ENCODE measurements at regions not wholly inside any gene's neighbourhood (a gene's known extent, or its start where the extent isn't known, plus 50 kb on each side); places are given as distances from the start of the nearest gene placed in this dataset.

DNA sequence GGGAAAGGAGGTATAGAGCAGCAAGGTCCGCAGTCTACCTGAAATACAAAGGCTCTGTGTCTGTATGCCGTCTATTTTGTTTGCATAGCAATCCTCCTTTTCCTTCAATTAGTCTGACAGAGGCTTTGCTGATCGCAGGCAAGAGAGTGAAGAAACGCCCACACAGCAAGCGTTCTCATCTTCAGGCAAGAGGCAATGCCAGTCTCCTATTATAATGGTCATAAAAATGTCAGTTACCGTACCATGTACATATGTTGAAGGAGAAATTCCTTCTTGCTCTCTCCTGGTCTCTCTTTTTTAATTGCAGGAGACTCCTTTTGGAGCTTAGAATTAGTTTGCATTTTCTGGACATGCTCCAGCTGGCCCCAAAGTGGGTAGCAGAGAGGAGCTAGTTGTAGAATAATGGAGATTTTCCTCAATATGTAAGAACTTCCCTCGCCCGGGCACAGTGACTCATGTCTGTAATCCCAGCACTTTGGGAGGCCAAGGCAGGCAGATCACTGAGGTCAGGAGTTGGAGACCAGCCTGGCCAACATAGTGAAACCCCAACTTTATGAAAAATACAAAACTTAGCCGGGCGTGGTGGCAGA lies 139.5 kb downstream of the PFKFB3 start:
- no peak for DNase-seq

DNA sequence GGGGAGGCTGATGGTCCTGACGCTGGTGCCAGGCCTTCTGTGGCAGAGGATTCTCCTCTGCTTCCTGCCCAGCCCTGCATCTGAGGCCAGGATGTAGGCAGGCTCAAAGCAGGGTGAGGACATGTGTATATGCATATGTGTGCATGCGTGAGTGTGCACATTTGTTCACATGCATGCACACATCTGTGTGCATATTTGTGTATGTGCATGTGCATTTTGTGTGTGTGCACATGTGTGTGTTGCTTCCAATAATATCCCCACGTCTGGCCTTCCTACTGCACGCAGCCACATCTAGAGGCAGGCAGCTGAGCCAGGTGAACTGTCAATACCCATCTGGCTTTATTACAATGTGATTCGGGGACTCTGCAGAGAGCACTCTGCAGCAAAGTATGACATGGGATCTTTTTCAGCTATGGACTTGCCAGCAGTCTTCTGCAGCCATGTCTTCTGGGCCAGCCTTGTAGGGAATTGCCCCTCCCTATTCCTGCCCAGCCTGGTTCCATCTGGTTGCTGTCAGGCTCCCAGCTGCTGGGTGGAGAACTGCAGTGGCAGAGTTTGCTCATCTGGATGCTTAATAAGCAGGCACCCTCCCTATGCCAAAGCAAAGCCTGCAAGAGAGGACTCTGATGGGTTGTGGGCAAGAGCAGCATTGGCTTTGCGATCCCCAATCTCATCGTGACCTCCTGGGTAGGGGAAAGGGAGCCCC lies 140.7 kb downstream of the PFKFB3 start:
- DNase-seq = peak in 1 of 3 donors; percentile 23

DNA sequence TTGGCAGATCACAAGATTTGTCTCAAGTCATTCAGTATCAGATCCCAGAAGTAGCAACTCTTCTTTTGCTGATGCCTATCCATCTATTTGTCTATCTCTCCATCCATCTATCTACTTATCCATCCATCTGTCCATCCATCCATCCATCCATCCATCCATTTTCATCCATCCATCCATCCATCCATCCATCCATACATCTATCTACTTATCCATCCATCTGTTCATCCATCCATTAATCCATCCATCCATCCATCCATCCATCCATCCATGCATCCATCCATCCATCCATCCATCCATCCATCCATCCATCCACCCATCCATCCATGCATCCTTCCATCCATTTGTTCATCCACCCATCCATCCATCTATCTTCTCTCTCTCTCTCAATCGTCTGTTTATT lies 142.7 kb downstream of the PFKFB3 start:
- DNase-seq = no peak

DNA sequence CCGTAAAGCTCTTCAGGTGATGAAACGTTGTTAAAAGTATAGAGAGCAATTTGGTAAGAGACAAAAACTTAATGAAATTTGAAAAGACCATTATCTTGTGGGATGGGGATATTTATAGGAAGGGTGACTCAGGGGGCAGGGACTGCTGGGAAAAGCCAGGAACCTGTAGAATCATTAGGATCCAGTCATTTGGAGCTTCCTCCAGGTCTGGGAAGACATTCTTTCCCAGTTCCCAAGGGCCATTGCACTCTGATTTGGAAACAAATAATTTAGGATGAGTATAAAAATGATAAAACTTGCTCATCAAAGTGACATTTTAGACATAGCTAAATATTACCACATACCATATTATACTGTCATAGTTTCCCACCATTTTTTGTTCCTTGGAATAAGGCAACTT lies 143.9 kb downstream of the PFKFB3 start:
- DNase-seq = peak in 1 of 3 donors; percentile 18

DNA sequence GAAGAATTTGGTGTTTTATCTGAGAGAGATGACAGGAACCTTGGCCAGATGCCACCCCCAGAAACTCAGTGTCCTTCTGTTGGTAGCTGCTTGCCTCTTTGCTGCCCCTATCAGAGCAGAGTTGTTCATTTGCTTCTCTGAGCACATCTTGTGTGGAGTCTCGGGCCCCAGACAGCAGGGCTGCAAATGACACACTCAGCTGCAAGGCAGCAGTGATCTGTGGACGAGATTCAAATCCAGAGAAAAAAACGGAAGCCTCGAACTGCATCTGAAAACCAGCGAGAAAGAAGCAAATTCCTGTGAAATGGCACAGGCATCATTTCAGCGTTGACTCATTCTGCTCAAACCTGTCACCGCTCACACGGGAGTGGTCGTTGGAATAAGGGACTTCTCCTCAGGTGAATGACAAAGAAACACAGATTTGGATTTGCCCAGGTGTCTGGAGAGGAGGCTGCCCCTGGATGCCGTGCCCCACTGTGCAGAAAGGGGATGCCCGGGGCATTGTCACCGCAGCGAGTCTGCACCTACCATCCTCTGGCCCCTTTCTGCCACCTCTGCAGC lies 144.7 kb downstream of the PFKFB3 start:
- no peak for DNase-seq

DNA sequence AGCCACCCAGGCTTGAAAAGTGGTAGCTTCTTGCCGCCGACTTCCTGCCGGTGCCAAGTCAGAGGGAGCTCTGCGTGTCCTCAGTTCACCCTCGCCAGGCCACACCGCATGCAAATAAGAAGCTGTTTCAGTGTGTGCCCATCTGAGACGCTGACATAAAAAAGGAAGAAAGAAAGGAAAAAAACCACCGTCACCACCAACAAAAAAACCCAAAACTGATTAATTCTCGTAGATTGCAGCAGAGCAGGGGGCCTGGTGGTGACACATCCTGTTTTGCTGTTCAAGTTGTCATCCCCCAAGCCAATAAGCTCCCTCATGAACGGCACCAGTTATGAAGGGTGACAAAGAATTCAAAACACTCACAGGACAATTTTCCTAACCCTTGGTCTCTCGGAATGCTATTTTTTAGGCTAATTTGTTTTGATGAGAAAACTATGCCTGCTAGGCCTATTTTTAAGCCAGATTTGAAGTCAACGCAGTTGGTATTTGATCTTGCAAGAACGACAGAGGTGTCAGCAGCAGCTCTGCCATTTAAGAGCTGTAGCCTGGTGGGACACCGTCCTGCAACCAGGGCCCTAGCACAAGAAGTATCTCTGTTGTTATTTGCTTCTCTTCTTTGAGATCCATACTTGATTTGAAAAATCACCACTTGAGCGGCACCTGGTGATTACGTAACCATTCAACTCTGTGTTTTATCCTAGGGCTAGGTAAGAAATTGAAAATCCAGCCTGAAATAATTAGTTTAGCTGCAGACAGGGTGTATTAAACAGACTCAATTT lies 145.6 kb downstream of the PFKFB3 start:
- no peak for DNase-seq

DNA sequence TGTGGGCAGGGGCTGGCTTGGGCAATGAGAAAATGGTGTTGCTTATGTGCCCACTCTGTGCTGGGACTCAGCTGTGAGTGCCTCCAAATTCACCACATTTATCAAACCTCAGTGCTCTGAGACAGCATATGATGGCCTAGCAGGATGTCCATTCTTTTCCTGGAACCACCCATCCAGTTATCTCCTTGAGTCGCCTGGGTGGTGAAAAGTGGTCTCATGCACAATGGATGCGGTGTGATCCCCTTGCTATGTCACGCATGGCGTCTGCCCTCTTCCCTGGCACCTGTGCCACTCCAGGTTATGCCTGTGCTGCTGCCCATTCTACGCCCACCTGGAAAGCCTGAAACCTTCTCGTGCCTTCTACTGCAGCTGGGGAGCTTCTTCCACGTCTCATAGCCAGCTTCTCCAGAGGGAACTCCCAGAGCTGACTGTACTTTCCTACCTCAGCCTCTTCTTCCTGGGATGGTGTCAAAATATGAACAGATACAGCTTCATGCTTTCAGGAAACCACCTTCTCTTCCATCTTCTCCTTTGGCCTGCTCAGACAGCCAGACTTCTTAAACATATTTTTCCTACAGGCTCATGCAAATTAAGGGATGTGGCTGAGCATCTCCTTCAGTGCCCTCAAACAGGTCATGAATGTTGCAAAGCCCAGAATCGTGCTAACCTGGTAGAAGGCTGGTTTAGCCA lies 147.3 kb downstream of the PFKFB3 start:
- no peak for DNase-seq

DNA sequence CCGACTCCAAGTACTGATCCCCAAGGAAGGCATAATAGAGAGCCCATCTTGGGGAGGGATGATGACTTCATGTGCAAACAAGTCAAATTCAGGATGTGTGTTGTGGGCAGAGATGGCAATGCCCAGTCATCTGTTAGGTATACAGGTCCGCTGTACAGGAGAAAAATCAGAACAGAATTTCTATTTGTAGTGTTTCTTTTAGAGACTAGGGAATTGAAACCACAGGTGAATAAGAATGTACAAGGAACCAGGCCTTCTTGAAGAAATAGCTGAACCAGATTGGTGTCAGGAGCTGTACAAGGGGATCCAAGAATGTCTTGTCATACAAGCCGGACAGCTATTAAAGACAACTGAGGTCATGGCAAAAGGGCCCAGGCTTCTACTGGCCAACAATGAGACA lies 147.9 kb downstream of the PFKFB3 start:
- no peak for DNase-seq

DNA sequence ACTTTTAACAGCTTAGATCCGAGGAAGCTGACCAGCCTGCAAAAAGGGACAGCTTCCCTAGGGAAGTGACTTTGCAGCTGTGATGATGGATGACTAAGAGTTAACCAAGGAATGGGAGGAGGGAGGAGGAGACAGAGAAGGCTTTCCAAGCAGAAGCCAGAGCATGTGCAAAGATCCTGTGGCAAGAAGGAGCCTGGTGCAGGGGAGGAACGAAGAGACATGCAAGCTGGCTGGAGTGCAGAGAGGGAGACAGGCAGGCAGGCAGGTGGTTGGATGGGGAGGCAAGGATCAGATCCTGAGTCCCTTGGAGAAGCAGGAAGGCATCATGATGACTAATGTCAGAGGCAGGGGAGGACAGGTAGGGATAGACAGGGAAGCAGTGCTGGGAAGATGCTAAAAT lies 148.8 kb downstream of the PFKFB3 start:
- DNase-seq = no peak

DNA sequence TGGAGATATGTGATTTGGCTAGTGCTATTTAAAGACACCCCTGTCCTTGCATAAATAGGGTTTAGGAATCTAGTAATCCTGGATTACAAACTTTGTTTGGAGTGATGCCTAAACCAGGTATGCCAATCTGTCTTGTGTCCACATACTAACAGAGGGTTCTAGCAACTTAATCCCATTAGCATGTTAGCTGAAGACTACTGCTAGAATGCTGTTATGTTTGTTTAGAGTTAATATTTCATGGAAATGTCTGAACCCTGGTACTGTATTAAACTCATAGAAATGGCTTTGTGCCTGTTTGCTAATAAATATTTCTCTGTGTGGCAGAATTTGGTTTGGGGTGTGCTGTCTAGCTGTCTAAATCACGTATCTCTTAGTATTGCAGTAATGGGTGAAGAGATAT lies 150.8 kb downstream of the PFKFB3 start:
- DNase-seq = no peak

DNA sequence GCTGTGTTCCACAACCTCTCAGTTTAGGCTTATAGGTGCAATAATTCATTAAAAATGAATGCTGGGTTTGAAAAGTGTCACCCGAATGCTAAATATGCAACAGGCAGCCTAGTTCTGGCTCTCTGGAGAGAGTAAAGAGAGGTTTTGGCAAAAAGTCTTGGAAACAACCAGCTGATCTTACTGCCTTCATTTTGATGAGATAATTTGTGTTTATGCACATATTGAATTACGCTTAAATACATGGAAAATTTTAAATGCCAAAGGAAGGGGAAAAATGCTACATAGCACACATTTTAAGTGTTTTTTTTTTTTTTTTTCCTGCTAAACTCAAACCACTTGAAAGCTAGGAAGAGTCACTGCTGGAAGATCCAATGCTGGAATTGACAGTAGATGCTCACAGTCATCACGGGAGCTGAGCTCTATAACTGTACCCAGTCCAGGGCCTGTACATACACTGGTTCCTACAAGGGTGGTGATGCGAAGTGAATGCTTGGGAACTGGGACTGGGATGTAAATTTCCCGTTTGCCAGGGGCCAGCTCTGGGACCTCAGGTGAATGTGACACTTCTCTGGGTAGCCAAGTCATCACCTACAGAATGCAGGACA lies 151.5 kb downstream of the PFKFB3 start:
- DNase-seq = no peak

DNA sequence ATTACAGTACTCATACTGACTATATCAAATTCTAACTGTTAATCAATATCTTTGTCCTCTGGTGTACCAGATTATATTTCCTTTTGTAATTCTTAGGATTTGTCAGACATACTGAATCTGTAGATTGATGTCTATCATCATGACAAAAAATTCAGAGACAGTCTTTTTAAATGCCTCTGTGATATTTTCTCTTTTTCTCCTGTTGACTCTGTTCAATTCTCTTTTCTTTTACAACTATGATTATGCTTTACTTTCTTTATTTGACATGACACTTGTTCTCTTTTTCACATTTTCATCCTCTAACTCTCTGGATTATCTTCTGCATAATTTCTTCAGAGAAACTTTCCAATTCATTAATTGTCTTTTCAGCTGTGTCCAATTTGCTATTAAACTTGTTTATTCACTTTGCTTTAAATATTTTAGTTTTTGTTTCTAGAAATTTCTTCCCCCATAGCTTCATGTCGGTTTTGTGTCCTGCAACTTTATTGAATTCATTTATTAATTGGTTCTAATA lies 153.6 kb downstream of the PFKFB3 start:
- no peak for DNase-seq

DNA sequence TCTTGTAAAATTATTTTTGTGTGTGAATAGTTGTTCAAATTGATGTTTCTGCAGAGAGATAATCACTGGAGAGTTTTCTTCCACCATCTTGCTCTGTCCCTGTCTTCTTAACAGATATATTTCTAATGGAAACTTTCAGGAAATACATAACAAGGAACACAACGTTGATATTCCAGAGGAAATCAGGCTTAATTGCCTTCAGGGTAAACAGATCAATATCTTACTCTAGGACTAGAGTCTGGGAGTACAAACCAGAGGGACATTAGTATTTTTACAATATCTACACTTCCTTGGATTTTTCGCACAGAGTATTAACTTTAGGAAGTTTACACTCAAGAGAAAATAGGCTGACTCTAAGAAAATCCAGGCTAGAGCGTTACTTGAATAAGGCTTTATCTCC lies 159.1 kb downstream of the PFKFB3 start:
- DNase-seq = no peak

DNA sequence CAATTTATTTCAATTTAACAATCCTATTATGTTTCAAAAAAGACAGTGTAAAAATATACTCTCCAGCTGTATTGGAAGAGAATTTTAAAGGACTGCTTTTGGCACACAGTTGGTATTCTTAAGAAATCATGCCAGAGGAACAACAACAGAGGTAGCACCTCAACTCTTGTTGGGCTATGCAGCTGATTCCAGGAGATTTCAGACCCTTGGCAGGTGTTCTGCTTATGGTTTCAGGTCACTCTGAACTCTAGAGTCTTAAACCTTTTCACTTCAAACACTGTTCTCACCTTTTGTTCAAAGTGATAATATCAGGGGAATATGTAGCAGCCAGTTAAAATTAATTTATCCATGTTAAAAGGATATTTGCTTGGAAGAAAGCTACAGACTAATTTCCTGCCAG lies 160.1 kb downstream of the PFKFB3 start:
- no peak for DNase-seq

DNA sequence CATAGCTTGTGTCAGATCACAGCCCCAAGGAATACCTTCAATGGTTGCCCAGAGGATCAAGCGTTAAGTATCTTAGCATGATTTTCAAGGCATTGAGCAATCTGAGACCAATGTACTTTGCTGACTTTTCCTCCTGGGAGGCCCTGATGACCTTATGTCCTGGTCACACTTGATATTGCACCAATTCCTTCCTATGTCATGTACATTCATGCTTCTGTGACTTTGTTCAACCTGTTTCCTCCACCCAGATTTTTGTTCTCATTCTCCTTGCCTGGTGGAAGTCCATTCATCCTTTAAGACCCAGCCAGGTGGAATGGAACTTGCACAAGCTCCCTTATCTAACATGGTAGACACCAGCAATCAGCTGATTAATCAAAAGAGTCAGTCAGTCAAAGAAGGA lies 160.8 kb downstream of the PFKFB3 start:
- DNase-seq = no peak

DNA sequence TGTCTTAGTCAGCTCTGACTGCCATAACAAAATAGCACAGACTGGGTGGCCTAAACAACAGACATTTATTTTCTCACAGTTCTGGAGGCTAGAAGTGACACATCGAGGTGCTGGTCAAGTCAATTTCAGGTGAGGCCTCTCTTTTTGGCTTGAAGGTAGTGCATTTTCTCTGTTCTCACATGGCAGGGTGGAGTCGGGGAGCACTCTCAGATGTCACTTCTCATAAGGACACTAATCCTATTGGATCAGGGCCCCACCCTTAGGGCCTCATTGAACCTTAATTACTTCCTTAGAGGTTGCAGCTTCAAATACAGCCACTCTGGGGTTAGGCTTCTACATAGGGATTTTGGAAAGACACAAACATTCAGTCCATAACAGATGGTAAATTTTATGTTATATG lies 161.6 kb downstream of the PFKFB3 start:
- no peak for DNase-seq

DNA sequence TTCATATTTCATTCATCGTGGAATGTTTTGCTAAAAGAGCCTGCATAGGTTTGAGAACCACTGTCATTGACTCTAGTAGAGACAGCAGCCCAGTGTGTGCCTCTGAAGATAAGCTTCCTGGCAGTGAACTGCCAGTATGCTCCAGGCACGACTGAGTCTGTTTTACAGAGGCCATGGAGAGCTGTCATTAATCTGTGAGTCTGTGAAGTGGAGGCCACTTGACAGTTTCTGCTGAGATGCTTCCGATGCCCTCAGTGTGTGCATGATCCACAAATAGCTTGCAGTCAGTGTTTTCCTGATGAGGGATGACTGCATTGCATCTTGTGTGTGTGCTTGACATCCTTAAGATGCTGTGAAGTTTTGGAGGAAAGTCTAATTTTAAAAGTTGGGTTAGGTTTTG lies 162.2 kb downstream of the PFKFB3 start:
- DNase-seq = no peak

DNA sequence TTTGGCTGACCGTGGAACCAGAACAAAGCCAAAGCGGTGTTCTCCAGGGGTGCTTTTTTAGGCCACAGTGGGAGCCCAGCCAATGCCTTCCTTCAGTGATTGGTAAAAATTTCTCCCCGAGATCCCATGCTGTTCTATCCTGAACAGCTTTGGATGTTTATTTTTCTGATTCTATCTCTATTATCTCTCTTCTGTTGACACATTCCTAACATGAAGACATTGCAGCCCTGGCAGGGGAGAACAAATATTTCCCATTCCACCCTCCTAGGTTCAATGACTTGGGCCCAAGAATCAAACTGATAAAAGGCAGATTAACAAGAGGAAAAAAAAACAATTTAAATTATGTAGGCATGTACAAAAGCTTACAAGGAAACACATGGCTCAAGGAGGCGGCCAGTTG lies 162.7 kb downstream of the PFKFB3 start:
- DNase-seq = no peak
